ENCODE measurements at regions not wholly inside any gene's neighbourhood (a gene's known extent, or its start where the extent isn't known, plus 50 kb on each side); places are given as distances from the start of the nearest gene placed in this dataset.

- TF ChIP-seq, protein P1, sequence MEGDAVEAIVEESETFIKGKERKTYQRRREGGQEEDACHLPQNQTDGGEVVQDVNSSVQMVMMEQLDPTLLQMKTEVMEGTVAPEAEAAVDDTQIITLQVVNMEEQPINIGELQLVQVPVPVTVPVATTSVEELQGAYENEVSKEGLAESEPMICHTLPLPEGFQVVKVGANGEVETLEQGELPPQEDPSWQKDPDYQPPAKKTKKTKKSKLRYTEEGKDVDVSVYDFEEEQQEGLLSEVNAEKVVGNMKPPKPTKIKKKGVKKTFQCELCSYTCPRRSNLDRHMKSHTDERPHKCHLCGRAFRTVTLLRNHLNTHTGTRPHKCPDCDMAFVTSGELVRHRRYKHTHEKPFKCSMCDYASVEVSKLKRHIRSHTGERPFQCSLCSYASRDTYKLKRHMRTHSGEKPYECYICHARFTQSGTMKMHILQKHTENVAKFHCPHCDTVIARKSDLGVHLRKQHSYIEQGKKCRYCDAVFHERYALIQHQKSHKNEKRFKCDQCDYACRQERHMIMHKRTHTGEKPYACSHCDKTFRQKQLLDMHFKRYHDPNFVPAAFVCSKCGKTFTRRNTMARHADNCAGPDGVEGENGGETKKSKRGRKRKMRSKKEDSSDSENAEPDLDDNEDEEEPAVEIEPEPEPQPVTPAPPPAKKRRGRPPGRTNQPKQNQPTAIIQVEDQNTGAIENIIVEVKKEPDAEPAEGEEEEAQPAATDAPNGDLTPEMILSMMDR (conservative IDR thresholded peaks at IDR 0.05; ENCODE audit: low read depth, low read length) = no peak
- TF ChIP-seq EZH2 (IDR thresholded peaks at IDR 0.05; ENCODE audit: borderline replicate concordance, low read depth, low read length, poor library complexity, severe bottlenecking) = no peak
Observed at GRCh38 chr6:79423216-79423615, 114.0 kb downstream of the LCA5 start.

Data from A673 (cell line).